Stimulated activated CD4-positive, alpha-beta T cell treated with anti-CD3 and anti-CD28 coated beads, Interleukin-15, amount 100 ng/mL, for 24 hours (primary cell): ENCODE measurements at regions not wholly inside any gene's neighbourhood (a gene's known extent, or its start where the extent isn't known, plus 50 kb on each side); places are given as distances from the start of the nearest gene placed in this dataset.
"Not testable (repeated sequence)": the region's sequence is repeated elsewhere in the genome, so short reads cannot be mapped to it uniquely, and the experiment has no call there.

Experiments
- DNase-seq: peaks from one replicate; pipeline ENCODE4 v3.0.0-alpha.2; 2020

DNA sequence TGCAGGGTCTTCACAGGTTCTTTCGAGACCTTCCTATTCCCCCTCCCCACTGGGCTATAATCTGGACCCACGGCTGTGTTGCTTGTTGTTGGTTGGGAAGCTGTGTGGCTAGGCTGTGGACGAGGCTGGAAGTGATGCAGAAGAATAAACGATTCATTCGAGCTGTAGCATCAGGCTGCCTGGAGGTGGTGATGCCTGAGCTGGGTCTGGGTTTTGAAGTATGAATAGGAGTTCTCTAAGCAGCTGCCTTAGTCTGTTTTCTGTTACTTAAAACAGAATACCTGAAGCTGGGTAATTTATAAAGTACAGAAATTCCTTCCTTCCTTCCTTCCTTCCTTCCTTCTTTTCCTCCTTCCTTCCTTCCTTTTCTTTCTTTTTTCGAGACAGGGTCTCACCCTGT is 126.5 kb upstream of the ZEB1 start:
- DNase-seq: no peak

DNA sequence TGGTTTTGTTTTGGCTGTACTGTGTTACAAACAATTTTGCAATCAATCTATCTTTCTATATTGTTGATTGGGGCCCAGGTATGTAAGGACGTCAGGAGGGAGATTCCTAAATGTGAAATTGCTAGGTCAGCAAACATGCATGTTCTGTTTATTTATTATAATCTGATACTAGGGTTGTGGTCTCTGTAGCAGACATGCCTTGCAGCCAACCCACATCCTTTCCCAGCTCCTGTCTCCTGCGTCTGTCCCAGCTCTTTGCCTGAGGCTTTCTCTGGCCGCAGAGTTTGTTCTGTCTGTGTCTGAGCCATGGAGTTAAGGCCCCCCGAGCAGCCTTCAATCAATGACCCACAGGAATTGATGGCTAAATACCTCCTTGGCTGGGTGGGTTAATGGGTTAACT is 124.0 kb upstream of the ZEB1 start:
- no peak for DNase-seq

DNA sequence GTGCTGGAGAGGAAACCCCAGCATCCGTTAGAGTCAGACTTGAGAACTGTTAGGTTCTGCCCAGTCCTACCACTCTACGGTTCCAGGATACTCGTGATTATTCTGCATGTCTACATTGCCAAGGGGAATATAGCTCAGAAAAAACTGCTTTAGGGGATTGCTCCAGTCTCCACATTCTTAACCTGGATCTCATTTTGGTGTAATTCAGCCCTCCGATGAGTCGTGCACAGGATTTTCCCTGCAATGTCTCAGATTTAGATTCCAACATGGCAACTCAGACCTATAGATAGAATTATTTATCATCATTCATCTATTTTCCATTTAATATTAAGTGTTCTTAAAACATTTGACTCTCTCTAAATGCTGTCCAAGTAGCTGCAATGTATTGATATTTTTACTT is 121.1 kb upstream of the ZEB1 start:
- no peak for DNase-seq

DNA sequence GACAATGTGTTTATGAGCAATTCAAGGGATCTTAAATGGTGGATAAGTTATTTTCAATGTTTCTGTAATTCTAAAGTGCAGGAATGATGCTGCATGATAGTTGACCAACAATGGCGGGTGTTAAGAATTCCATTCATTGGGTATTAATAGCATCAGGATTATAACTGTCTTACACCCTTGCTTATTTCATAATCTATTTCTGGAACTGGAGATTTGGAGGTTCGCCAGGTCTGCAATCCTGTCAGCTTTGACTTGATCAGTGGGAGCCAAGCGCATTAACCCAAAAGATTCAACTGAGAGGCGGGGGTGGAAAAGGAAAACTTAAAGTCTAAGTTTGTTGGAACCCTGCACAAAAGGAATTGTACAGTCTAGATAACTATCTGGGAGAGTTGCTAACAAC is 114.9 kb upstream of the ZEB1 start:
- DNase-seq: no peak

DNA sequence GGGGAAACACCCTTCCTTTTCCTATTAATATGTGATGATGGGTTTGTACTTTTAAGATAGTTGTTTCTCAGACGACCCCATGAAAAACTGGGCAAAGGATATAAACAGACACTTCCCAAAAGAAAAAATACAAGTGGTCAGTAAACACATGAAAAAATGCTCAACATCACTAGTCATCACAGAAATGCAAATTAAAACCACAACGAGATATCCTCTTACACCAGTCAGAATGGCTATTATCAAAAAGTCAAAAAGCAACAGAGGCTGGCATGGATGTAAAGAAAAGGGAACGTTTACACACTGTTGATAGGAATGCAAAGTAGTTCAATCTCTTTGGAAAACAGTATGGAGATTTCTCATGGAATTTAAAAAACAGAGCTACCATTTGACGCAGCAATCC is 111.4 kb upstream of the ZEB1 start:
- DNase-seq: no peak

DNA sequence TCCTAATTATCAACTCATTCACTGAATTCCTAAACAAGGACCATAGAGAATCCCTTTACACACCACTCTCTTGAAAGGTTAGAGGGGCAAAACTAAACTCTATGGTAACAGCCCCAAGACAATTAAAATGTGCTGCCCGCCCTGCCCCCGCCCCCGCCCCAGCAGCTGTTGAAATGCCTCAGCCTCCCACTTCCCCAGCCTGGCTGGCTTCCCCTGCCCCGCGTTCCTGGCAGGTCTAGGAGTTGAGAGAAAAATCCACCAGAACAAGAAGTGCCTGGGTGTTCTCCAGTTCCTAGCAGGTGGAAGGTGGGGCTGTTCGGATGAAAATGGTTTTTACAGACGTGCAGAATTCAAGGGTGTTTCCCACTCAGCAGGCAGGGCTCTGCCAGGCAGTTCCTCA is 109.5 kb upstream of the ZEB1 start:
- no peak for DNase-seq

DNA sequence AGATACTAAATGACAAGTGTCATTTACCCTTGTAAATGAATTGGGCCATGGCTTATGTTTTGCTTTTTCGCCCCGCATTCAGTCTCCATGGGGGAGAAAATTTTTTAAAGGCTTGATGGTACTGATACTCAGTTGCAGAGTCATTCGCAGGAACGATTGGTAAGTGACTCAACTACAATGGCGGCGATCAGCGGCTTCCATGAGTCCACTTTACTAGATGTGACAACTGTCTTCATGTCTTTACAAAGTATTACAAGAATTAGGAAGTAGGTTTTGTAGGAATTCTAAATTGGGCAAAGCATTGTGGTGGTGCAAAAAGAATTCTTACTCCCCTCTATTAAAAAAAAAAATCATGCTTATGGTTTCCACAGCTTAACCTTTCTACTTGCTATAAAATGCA is 108.8 kb upstream of the ZEB1 start:
- no peak for DNase-seq

DNA sequence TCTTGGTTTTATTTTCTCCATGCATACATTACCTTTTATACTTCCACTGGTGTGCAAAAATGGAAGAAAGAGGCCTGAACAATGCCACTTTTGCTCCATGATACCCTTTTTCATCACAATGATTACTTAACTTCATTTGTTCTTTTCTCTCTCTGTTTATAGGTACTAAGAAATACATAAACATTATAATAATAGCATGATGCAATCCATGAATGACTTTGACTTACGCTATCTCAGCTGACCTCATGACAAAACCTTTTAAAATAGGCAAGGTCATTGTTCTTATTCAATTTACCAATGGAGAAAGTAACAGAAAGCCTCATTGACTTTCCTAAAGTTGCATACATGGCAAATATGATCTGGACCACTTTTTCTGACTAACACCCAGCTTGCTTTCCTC is 105.1 kb upstream of the ZEB1 start:
- no peak for DNase-seq

DNA sequence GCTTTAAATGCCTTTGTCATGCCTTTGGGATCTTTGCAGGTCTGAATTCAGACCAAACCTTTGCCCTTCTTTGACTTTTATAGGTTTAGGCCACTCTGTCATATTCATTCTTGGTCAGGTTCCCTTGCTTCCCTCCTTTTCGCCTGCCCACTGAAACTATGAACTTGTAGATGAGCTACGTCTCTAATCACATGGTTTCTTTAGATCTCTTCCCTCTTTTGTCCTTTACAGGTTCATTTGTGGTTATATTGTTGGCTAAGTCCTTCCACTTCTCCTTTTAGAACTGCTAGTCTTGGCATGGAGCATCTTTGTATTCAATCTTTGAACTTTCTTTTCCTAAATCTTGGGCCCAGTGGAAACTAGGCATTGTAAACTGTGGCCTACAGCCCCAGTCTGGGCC is 104.0 kb upstream of the ZEB1 start:
- DNase-seq: no peak

DNA sequence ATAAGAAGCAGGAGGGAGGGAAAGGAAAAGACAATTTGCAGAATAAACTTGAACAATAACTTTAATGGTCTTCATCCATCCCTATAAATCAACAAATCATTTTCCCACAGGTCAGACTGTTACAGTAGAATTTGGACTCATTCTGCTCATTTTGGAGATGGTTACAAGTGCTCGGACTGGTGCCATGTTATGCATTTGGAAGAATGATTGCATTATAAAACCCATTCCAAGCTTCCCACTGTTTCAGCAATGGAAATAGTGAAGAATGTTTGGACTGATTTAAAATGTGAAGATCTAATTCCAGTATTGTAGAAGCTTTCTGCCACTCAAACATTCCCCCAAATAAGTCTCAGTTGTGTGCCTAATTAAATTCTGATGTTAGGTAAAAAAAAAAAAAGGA is 99.7 kb upstream of the ZEB1 start:
- DNase-seq: no peak

DNA sequence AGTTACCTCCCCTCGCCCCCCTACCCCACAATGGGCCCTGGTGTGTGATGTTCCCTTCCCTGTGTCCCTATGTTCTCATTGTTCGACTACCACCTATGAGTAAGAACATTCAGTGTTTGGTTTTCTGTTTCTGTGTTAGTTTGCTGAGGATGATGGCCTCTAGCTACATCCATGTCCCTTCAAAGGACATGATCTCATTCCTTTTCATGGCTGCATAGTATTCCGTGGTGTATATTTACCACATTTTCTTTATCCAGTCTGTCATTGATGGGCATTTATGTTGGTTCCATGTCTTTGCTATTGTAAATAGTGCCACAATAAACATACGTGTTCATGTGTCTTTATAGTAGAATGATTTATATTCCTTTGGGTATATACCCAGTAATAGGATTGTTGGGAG is 90.2 kb upstream of the ZEB1 start:
- DNase-seq: not testable (repeated sequence)

DNA sequence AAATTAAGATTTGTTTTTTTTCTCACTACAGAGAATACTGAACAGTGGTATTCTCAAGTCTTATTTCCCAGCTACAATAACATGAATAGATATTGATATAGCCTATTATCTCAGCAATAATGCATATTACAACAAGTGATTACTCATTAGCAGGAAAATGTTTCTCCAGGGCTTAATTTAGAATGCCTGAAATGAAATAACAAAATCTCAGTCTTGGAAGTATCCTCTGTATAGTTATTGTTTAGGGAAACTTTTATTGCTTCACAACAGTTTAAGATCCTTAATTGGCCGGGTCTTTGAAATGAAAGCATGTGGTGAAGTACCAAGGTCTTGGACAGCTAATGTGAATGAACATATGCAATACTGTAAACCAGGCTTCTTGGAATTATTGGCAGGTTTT is 79.1 kb upstream of the ZEB1 start:
- DNase-seq: no peak

DNA sequence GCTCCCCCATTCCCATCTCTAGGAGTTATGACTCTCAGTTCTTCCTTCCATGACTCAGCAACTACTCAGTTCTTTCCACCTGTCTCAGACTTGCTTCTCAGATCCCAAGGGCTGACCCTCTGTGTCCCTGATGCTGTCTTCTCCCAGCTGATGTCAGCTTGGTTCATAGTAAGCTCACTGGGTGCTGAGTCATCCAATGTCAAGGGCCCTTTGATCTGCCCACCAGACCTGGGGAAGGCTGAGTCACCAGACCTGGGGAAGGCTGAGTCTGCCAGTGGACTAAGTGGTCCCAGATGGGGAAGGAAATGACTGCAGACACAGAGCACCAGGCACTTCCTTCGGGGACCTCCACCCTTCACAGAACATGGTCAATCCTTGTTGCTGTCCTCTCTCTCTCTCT is 76.1 kb upstream of the ZEB1 start:
- peak; percentile 74 for DNase-seq

DNA sequence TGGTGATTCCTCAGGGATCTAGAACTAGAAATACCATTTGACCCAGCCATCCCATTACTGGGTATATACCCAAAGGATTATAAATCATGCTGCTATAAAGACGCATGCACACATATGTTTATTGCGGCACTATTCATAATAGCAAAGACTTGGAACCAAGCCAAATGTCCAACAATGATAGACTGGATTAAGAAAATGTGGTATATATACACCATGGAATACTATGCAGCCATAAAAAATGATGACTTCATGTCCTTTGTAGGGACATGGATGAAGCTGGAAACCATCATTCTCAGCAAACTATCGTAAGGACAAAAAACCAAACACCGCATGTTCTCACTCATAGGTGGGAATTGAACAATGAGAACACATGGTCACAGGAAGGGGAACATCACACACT is 67.9 kb upstream of the ZEB1 start:
- DNase-seq: not testable (repeated sequence)

DNA sequence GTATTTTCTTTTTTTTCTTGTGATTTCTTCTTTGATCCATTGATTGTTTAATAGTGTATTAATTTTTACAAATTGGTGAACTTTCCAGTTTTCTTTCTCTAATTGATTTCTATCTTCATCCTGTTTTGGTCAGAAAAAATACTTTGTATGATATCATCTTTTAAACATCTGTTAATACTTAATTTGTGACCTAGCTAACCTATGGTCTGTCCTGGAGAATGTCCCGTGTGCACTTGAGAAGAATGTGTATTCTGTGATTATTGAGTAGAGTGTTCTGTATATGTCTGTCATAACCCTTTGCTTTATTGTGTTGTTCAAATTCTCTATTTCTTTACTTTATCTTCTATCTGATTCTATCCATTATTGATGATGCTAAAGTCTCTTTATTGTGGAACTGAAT is 65.8 kb upstream of the ZEB1 start:
- no peak for DNase-seq

DNA sequence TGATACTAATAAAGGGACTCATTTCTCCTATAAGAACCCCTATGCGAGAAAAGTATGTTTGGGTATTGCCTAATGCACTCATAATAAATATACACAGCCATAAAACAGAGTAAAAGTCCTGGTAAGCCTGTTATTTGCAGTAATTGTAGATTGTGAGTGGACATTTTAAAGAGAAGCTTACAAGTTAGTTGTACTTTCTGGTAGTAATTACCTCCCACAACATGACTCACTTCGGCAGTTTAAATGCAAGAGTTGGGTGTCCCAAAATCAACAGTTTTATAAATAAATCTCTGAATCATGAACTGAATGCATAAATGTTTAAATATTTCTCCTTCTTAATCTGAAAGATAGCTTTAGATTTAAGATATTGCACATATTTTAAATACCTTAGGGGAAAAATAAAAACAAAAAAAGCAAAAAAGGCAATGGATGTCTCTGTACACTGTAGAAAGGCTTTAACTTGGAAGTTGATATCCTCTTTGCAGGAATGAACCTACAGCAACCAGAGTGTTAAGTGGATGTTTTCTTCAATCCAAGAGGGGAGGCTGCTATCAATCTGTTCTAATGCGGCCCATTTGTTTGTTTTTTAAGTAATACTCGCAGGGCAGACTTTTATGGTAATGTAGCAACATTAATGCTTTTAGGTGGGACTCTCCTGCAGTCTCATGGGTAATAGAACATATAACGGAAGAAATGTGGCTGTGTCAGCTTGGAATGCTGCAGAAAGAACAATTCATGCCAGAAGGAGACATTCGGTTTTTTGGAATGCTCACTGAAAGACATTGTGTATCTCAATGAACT is 57.3 kb upstream of the ZEB1 start:
- DNase-seq: no peak

DNA sequence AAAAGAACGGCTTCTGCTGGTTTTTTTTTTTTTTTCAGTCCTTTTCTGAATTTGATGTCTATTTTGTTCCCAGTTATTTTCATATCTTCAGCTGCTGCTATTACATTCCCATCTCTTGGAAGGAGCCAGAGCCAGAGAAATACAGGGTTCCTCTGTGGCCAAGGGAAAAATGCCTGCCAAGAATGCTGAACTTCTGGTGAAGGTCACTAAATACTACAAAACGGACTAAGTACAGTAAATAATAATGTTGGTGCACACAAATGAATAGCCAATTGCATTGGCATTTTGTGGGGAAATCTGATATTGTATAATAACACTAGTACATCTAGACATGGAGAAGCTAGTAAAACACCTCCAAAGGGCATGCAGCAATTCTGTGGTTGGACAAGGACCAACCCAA is 56.3 kb upstream of the ZEB1 start:
- DNase-seq: no peak

DNA sequence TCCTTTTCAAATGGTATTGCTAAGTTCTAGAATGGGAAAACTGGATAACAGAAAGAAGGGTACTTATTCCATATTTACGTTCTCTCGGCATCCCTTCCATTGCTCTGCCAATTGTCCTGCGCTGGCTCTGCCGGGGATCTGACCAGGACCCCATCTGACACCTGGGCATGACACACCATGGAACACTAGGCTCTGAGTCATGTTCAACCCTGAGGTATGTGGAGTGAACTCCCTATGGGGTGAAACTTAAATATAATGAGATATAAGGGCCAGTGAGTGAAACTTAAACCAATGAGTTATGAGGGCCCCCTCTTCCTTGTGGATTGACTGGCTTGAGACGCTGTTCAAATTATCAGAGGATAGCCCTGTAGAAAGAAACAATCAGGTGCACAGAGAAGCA is 55.1 kb upstream of the ZEB1 start:
- no peak for DNase-seq

DNA sequence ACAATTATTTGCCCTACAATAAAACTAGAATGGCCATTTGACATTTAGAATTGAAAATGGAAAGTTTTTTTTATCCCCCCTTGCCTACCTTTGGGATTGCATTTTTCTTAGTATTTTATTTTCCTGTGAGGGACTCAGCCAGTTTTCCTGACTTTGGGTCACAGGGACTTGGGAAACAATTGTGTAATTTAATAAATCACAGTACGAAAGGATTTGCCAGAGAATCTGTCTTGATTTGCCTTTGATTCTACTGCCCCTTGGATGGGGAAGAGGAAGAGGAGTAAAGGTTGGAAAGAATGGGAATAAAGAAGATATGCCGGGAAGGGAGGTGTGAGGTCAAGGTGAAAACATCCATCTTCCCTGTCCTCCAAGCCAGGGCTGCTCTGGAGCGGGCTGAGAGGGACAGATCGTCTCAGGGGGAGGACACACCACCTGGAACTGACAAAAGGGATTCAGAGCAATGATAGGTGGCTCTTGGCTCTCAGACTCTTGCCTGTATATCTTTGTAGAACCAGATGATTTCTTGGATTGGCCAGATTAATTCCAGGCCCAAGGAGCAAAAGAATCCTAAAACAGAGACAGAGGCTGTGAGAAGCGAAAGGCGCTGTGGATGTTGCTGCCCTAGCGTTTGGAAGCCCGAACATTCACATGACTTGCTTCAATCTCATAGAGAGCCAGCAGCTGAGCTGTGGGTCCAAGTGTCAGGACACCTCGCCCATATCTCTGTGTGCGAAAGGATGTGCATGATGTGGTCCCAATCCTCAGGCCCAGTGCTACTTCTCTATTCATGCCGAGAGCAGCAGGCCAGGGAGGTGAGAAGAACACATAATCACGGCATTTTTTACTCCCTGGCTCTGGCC is 50.3 kb upstream of the ZEB1 start:
- DNase-seq: no peak
